ENCODE measurements at regions not wholly inside any gene's neighbourhood (a gene's known extent, or its start where the extent isn't known, plus 50 kb on each side); places are given as distances from the start of the nearest gene placed in this dataset.
A peak's percentile ranks its signal among the peaks of the same experiment; 100 is the strongest.

- H3K27me3 ChIP-seq (replicated peaks; ENCODE audit: control insufficient read depth, insufficient read depth, low read length) = no peaks in the 10 kb centered on the region
- no peaks in the 10 kb centered on the region for H3K36me3 ChIP-seq (ENCODE audit: control insufficient read depth, insufficient read depth, low read length, severe bottlenecking)
- H3K4me1 ChIP-seq (ENCODE audit: control insufficient read depth, insufficient read depth, low read length) = no peaks in the 10 kb centered on the region
- no peaks in the 10 kb centered on the region for H3K9me3 ChIP-seq (ENCODE audit: control insufficient read depth, low read length)
- peak; percentile 43 for DNase-seq (ENCODE audit: low read depth)
- no peak overlapping the region for H3K9ac ChIP-seq (ENCODE audit: low read length)
- H3K4me3 ChIP-seq (ENCODE audit: low read length) = no peak overlapping the region
Observed at GRCh38 chr10:83666762-83667161, 472.5 kb upstream of the GHITM start.

- no peaks in the 10 kb centered on the region for H3K9me3 ChIP-seq (ENCODE audit: control insufficient read depth, low read length)
- no peaks in the 10 kb centered on the region for H3K4me1 ChIP-seq (ENCODE audit: control insufficient read depth, insufficient read depth, low read length)
- H3K4me3 ChIP-seq (ENCODE audit: low read length) = no peak overlapping the region
- H3K27me3 ChIP-seq (replicated peaks; ENCODE audit: control insufficient read depth, insufficient read depth, low read length) = no peaks in the 10 kb centered on the region
- H3K36me3 ChIP-seq (ENCODE audit: control insufficient read depth, insufficient read depth, low read length, severe bottlenecking) = no peaks in the 10 kb centered on the region
- H3K9ac ChIP-seq (ENCODE audit: low read length) = no peak overlapping the region
- no peak for DNase-seq (ENCODE audit: low read depth)
Observed at GRCh38 chr10:83667594-83667993, 471.7 kb upstream of the GHITM start.

GRCh38 chr10:83673316-83673715 is 466.0 kb upstream of the GHITM start:
- no peaks in the 10 kb centered on the region for H3K4me1 ChIP-seq (ENCODE audit: control insufficient read depth, insufficient read depth, low read length)
- no peaks in the 10 kb centered on the region for H3K36me3 ChIP-seq (ENCODE audit: control insufficient read depth, insufficient read depth, low read length, severe bottlenecking)
- no peak for DNase-seq (ENCODE audit: low read depth)
- H3K4me3 ChIP-seq (ENCODE audit: low read length) = no peak overlapping the region
- no peak overlapping the region for H3K9ac ChIP-seq (ENCODE audit: low read length)
- no peaks in the 10 kb centered on the region for H3K27me3 ChIP-seq (replicated peaks; ENCODE audit: control insufficient read depth, insufficient read depth, low read length)
- H3K9me3 ChIP-seq (ENCODE audit: control insufficient read depth, low read length) = no peaks in the 10 kb centered on the region

GRCh38 chr10:83677795-83678194 is 461.5 kb upstream of the GHITM start:
- no peak overlapping the region for H3K9ac ChIP-seq (ENCODE audit: low read length)
- no peaks in the 10 kb centered on the region for H3K9me3 ChIP-seq (ENCODE audit: control insufficient read depth, low read length)
- no peaks in the 10 kb centered on the region for H3K4me1 ChIP-seq (ENCODE audit: control insufficient read depth, insufficient read depth, low read length)
- no peaks in the 10 kb centered on the region for H3K36me3 ChIP-seq (ENCODE audit: control insufficient read depth, insufficient read depth, low read length, severe bottlenecking)
- DNase-seq (ENCODE audit: low read depth) = peak; percentile 22
- no peaks in the 10 kb centered on the region for H3K27me3 ChIP-seq (replicated peaks; ENCODE audit: control insufficient read depth, insufficient read depth, low read length)
- no peak overlapping the region for H3K4me3 ChIP-seq (ENCODE audit: low read length)

- Histone ChIP-seq H3K4me1 (ENCODE audit: control insufficient read depth, insufficient read depth, low read length) (no peaks in the 10 kb centered on the region), H3K27me3 (replicated peaks; ENCODE audit: control insufficient read depth, insufficient read depth, low read length) (no peaks in the 10 kb centered on the region)
- DNase-seq (ENCODE audit: low read depth) = no peak
Observed at GRCh38 chr10:83678850-83679249, 460.5 kb upstream of the GHITM start.

GRCh38 chr10:83680470-83680891 is 458.8 kb upstream of the GHITM start:
- H3K9ac ChIP-seq (ENCODE audit: low read length) = no peak overlapping the region
- no peaks in the 10 kb centered on the region for H3K4me1 ChIP-seq (ENCODE audit: control insufficient read depth, insufficient read depth, low read length)
- no peaks in the 10 kb centered on the region for H3K27me3 ChIP-seq (replicated peaks; ENCODE audit: control insufficient read depth, insufficient read depth, low read length)
- DNase-seq (ENCODE audit: low read depth) = no peak
- no peak overlapping the region for H3K4me3 ChIP-seq (ENCODE audit: low read length)
- no peaks in the 10 kb centered on the region for H3K9me3 ChIP-seq (ENCODE audit: control insufficient read depth, low read length)
- no peaks in the 10 kb centered on the region for H3K36me3 ChIP-seq (ENCODE audit: control insufficient read depth, insufficient read depth, low read length, severe bottlenecking)

More at GRCh38 chr10:83678850-83679249, 460.5 kb upstream of the GHITM start:
- H3K9me3 ChIP-seq (ENCODE audit: control insufficient read depth, low read length) = no peaks in the 10 kb centered on the region
- no peak overlapping the region for H3K9ac ChIP-seq (ENCODE audit: low read length)
- no peaks in the 10 kb centered on the region for H3K36me3 ChIP-seq (ENCODE audit: control insufficient read depth, insufficient read depth, low read length, severe bottlenecking)
- H3K4me3 ChIP-seq (ENCODE audit: low read length) = no peak overlapping the region

- Histone ChIP-seq H3K9ac (ENCODE audit: low read length) (no peak overlapping the region), H3K27me3 (replicated peaks; ENCODE audit: control insufficient read depth, insufficient read depth, low read length) (no peaks in the 10 kb centered on the region), H3K36me3 (ENCODE audit: control insufficient read depth, insufficient read depth, low read length, severe bottlenecking) (no peaks in the 10 kb centered on the region), H3K4me1 (ENCODE audit: control insufficient read depth, insufficient read depth, low read length) (no peaks in the 10 kb centered on the region), H3K4me3 (ENCODE audit: low read length) (no peak overlapping the region), H3K9me3 (ENCODE audit: control insufficient read depth, low read length) (no peaks in the 10 kb centered on the region)
- no peak for DNase-seq (ENCODE audit: low read depth)
Observed at GRCh38 chr10:83682414-83682813, 456.9 kb upstream of the GHITM start.

GRCh38 chr10:83685458-83685857 is 453.9 kb upstream of the GHITM start:
- no peaks in the 10 kb centered on the region for H3K27me3 ChIP-seq (replicated peaks; ENCODE audit: control insufficient read depth, insufficient read depth, low read length)
- no peak overlapping the region for H3K4me3 ChIP-seq (ENCODE audit: low read length)
- H3K4me1 ChIP-seq (ENCODE audit: control insufficient read depth, insufficient read depth, low read length) = no peaks in the 10 kb centered on the region
- H3K36me3 ChIP-seq (ENCODE audit: control insufficient read depth, insufficient read depth, low read length, severe bottlenecking) = no peaks in the 10 kb centered on the region
- H3K9me3 ChIP-seq (ENCODE audit: control insufficient read depth, low read length) = no peaks in the 10 kb centered on the region
- H3K9ac ChIP-seq (ENCODE audit: low read length) = no peak overlapping the region
- DNase-seq (ENCODE audit: low read depth) = no peak

- Histone ChIP-seq H3K4me3 (ENCODE audit: low read length) (no peak overlapping the region), H3K9ac (ENCODE audit: low read length) (no peak overlapping the region), H3K9me3 (ENCODE audit: control insufficient read depth, low read length) (no peaks in the 10 kb centered on the region), H3K36me3 (ENCODE audit: control insufficient read depth, insufficient read depth, low read length, severe bottlenecking) (no peaks in the 10 kb centered on the region), H3K27me3 (replicated peaks; ENCODE audit: control insufficient read depth, insufficient read depth, low read length) (no peaks in the 10 kb centered on the region), H3K4me1 (ENCODE audit: control insufficient read depth, insufficient read depth, low read length) (no peaks in the 10 kb centered on the region)
- no peak for DNase-seq (ENCODE audit: low read depth)
Observed at GRCh38 chr10:83691791-83692596, 447.3 kb upstream of the GHITM start.

GRCh38 chr10:83698899-83699298 is 440.4 kb upstream of the GHITM start:
- no peak for DNase-seq (ENCODE audit: low read depth)
- Histone ChIP-seq H3K9ac (ENCODE audit: low read length) (no peak overlapping the region), H3K4me3 (ENCODE audit: low read length) (no peak overlapping the region), H3K36me3 (ENCODE audit: control insufficient read depth, insufficient read depth, low read length, severe bottlenecking) (no peaks in the 10 kb centered on the region), H3K9me3 (ENCODE audit: control insufficient read depth, low read length) (peaks cover 4% of the 10 kb centered on the region), H3K27me3 (replicated peaks; ENCODE audit: control insufficient read depth, insufficient read depth, low read length) (no peaks in the 10 kb centered on the region), H3K4me1 (ENCODE audit: control insufficient read depth, insufficient read depth, low read length) (no peaks in the 10 kb centered on the region)

GRCh38 chr10:83701799-83702198 is 437.5 kb upstream of the GHITM start:
- no peak for DNase-seq (ENCODE audit: low read depth)
- peaks cover 4% of the 10 kb centered on the region for H3K9me3 ChIP-seq (ENCODE audit: control insufficient read depth, low read length)
- no peaks in the 10 kb centered on the region for H3K4me1 ChIP-seq (ENCODE audit: control insufficient read depth, insufficient read depth, low read length)
- H3K4me3 ChIP-seq (ENCODE audit: low read length) = no peak overlapping the region
- no peaks in the 10 kb centered on the region for H3K27me3 ChIP-seq (replicated peaks; ENCODE audit: control insufficient read depth, insufficient read depth, low read length)
- H3K36me3 ChIP-seq (ENCODE audit: control insufficient read depth, insufficient read depth, low read length, severe bottlenecking) = no peaks in the 10 kb centered on the region
- H3K9ac ChIP-seq (ENCODE audit: low read length) = no peak overlapping the region

- no peak overlapping the region for H3K4me3 ChIP-seq (ENCODE audit: low read length)
Observed at GRCh38 chr10:83702731-83703130, 436.6 kb upstream of the GHITM start.

More at GRCh38 chr10:83702731-83703130, 436.6 kb upstream of the GHITM start:
- Histone ChIP-seq H3K27me3 (replicated peaks; ENCODE audit: control insufficient read depth, insufficient read depth, low read length) (no peaks in the 10 kb centered on the region), H3K9ac (ENCODE audit: low read length) (no peak overlapping the region), H3K9me3 (ENCODE audit: control insufficient read depth, low read length) (peaks cover 4% of the 10 kb centered on the region), H3K4me1 (ENCODE audit: control insufficient read depth, insufficient read depth, low read length) (no peaks in the 10 kb centered on the region), H3K36me3 (ENCODE audit: control insufficient read depth, insufficient read depth, low read length, severe bottlenecking) (no peaks in the 10 kb centered on the region)
- no peak for DNase-seq (ENCODE audit: low read depth)
